A549 (cell line): ENCODE measurements at regions not wholly inside any gene's neighbourhood (a gene's known extent, or its start where the extent isn't known, plus 50 kb on each side); places are given as distances from the start of the nearest gene placed in this dataset.

Experiments
- ATAC-seq, 2 experiments: fragments of 200-7000 bp in 1 of 2; fragments of >200 bp in 1 of 2; cut with Nextera tagmentation in 1 of 2; cut with Tn5 transposase in 1 of 2; 3 replicates each; pipeline versions ENCODE4 v1.8.0 to v1.9.1; 2018 to 2020; ENCODE audit warnings: mild to moderate bottlenecking in 1 of 2, moderate library complexity in 1 of 2
- CTCF ChIA-PET: fragments of 300-600 bp; sonication (Branson Sonifier 250); formaldehyde crosslinking; extraction: SDS; loops from one replicate; lab custom pipeline; 2021; ENCODE audit warnings: antibody characterized with exemption, inconsistent platforms; lab: Yijun Ruan, JAX
- POLR2A ChIA-PET: fragments of 350-600 bp; formaldehyde crosslinking; extraction: SDS; loops from one replicate; lab custom pipeline; 2021; ENCODE audit warnings: antibody characterized with exemption, inconsistent platforms; lab: Yijun Ruan, JAX
- DNase-seq, 2 experiments: peaks; one replicate each; pipeline versions ENCODE4 v3.0.0 to v3.0.0-alpha.2; 2011 to 2016; ENCODE audit warnings: low read depth in 1 of 2, low spot score in 1 of 2
- FAIRE-seq: peaks from 2 replicates; lab custom pipeline; 2011; peaks lifted over from hg19 to GRCh38; lab: Jason Lieb, UNC
- H3K27ac ChIP-seq, 2 experiments: fragments of >200 bp; sonication (Bioruptor Twin); formaldehyde crosslinking; 3 replicates each; pipeline ENCODE4 v1.5.1; 2016 to 2017
- H3K4me1 ChIP-seq: fragments of >200 bp; sonication (Bioruptor Twin); formaldehyde crosslinking; 3 replicates; pipeline ENCODE4 v1.6.1; 2016
- H3K4me2 ChIP-seq: fragments of >200 bp; sonication (Bioruptor Twin); formaldehyde crosslinking; 3 replicates; pipeline ENCODE4 v1.6.1; 2016
- H3K4me3 ChIP-seq: fragments of >200 bp; sonication (Bioruptor Twin); formaldehyde crosslinking; 3 replicates; pipeline ENCODE4 v1.5.1; 2016
- H3K9me3 ChIP-seq: fragments of >200 bp; sonication (Bioruptor Twin); formaldehyde crosslinking; 3 replicates; pipeline ENCODE4 v1.6.1; 2016
- ATOH8 ChIP-seq: fragments of 250-450 bp; sonication (Bioruptor Pico); IDR thresholded peaks from 2 replicates; pipeline ENCODE4 v1.5.0; 2020; ENCODE audit warnings: low read depth, mild to moderate bottlenecking, moderate library complexity
- CHD4 ChIP-seq: fragments of 200-600 bp; sonication (generic); IDR thresholded peaks from 2 replicates; pipeline ENCODE4 v1.6.1; 2016; ENCODE audit warnings: antibody characterized with exemption, mild to moderate bottlenecking, borderline replicate concordance
- EHMT2 ChIP-seq: fragments of 200-600 bp; sonication (generic); IDR thresholded peaks from 2 replicates; pipeline ENCODE4 v1.6.1; 2016; ENCODE audit warnings: antibody characterized with exemption, low read depth, mild to moderate bottlenecking, moderate library complexity
- FOSL2 ChIP-seq, 2 experiments: fragments of 450-650 bp in 1 of 2; fragments of >200 bp in 1 of 2; sonication (Bioruptor Twin) in 1 of 2; formaldehyde crosslinking; IDR thresholded peaks; 2 replicates each; pipeline versions ENCODE4 v1.5.0 to v1.6.1; 2016 to 2020; ENCODE audit warnings: mild to moderate bottlenecking in 1 of 2, moderate library complexity in 1 of 2
- HDAC2 ChIP-seq: fragments of 200-600 bp; sonication (generic); IDR thresholded peaks from 2 replicates; pipeline ENCODE4 v1.6.1; 2016
- JUN ChIP-seq, 2 experiments: fragments of >200 bp; sonication (Bioruptor Twin); formaldehyde crosslinking; IDR thresholded peaks; 2 replicates in 1 of 2; 3 replicates in 1 of 2; pipeline ENCODE4 v1.6.1; 2016 to 2017
- MAFK ChIP-seq: fragments of 450-650 bp; IDR thresholded peaks from 2 replicates; pipeline ENCODE4 v1.6.1; 2014; ENCODE audit not compliant: partially characterized antibody
- MYC ChIP-seq: IDR thresholded peaks from 2 replicates; pipeline ENCODE4 v1.6.1; 2012; ENCODE audit warnings: mild to moderate bottlenecking, inconsistent platforms, low read length, improper control_type of control experiment, borderline replicate concordance
- NFE2L2 ChIP-seq: fragments of 150-350 bp; conservative IDR thresholded peaks from 2 replicates; pipeline ENCODE4 v1.6.1; 2014; ENCODE audit warnings: low read length
- PBX3 ChIP-seq: IDR thresholded peaks from 2 replicates; pipeline ENCODE4 v1.6.1; 2012
- PHF8 ChIP-seq: fragments of 200-600 bp; sonication (generic); IDR thresholded peaks from 2 replicates; pipeline ENCODE4 v1.6.1; 2016; ENCODE audit warnings: low read depth, mild to moderate bottlenecking, antibody characterized with exemption, moderate library complexity, borderline replicate concordance
- POLR2A ChIP-seq: IDR thresholded peaks from 2 replicates; pipeline ENCODE4 v1.6.1; 2012; ENCODE audit warnings: mild to moderate bottlenecking, low read length
- RARB ChIP-seq: fragments of 250-450 bp; sonication (Bioruptor Pico); IDR thresholded peaks from 2 replicates; pipeline ENCODE4 v1.8.0; 2021; ENCODE audit warnings: mild to moderate bottlenecking, moderate library complexity
- RCOR1 ChIP-seq: fragments of 150-350 bp; IDR thresholded peaks from 2 replicates; pipeline ENCODE4 v1.6.1; 2014; ENCODE audit warnings: antibody characterized with exemption, low read length, low read depth
- SMC3 ChIP-seq: fragments of >200 bp; sonication (Bioruptor Twin); formaldehyde crosslinking; IDR thresholded peaks from 3 replicates; pipeline ENCODE4 v1.6.1; 2018; ENCODE audit warnings: inconsistent platforms
- ZFP36 ChIP-seq: fragments of 450-650 bp; IDR thresholded peaks from 2 replicates; pipeline ENCODE4 v1.6.1; 2014; ENCODE audit warnings: borderline replicate concordance; ENCODE audit not compliant: partially characterized antibody
- WGBS: methylation state at CpG from one replicate; pipeline ENCODE4 v1.1.6; 2017; ENCODE audit errors: missing lambda C conversion rate; 5-methylcytosine and 5-hydroxymethylcytosine counted together
- TF ChIP-seq, protein P1 (sequence below): fragments of >200 bp; sonication (Bioruptor Twin); formaldehyde crosslinking; IDR thresholded peaks from 3 replicates; pipeline ENCODE4 v1.5.1; 2016
- TF ChIP-seq, protein P2 (sequence below): fragments of 150-350 bp; IDR thresholded peaks from 2 replicates; pipeline ENCODE4 v1.6.1; 2014; ENCODE audit warnings: low read depth, mild to moderate bottlenecking, low read length
- TF ChIP-seq, protein P3 (sequence below): fragments of 450-650 bp; IDR thresholded peaks from 2 replicates; pipeline ENCODE4 v1.6.1; 2014; ENCODE audit warnings: antibody characterized with exemption
- TF ChIP-seq, protein P4 (sequence below): IDR thresholded peaks from 2 replicates; pipeline ENCODE4 v1.6.1; 2012; ENCODE audit warnings: low read depth, borderline replicate concordance

GRCh38 chrX:38859602-38860001, 58.3 kb downstream of the MID1IP1 start:
- DNase-seq (no peak), ATAC-seq (no peak), FAIRE-seq (no peak)
- H3K4me1 ChIP-seq, result no peaks in the 10 kb centered on the region
- no peak overlapping the region for H3K4me2 ChIP-seq
- no peaks in the 10 kb centered on the region for H3K9me3 ChIP-seq
- no peak overlapping the region for H3K4me3 ChIP-seq
- no peak for TF ChIP-seq EHMT2
- TF ChIP-seq POLR2A, result no peak
- no peak for TF ChIP-seq ZFP36
- POLR2A ChIA-PET, result no interaction called here
- H3K27ac ChIP-seq, result no peak overlapping the region
- CTCF ChIA-PET, result no interaction called here

DNA sequence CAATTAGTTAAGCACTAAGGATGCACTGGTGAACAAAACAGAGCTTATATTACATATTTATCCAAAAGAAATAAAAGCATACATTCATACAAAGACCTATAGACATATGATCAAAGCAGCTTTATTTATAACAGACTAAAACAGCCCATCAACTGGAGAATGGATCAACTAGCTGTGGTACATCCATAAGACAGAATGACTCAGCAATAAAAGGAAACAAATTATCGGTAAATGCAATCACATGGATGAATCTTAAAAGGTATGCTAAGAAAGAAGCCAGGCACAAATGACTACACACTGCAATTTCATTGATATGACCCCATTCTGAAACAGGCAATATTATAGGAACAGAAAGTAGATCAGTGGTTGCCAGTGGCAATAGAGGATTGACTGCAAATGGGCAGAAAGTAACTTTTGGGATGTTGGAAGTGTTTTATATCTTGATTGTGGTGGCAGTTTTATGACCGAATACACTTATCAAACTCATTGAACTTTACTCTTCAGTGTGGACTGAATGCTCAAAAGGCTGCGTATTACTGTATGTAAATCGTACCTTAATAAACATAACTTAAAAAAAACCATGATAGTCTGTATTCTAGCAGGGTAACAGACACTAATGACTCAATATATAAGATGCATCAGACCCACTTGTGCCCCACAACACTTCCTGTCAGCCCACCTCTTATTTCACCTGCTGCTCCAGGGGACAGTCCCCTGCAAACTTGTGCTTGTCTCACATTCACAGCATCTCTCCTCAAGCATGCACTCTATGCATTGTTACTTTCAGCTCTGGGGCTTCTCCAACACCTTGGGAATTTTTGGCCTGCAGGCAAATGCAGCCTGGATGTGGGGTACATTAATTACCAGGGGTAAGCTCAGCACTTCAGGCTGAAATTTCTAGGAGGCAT, 59.1 kb downstream of the MID1IP1 start:
- WGBS, result 87% methylated on average over 4 of the region's 4 CpGs
- Histone ChIP-seq H3K27ac (no peak overlapping the region), H3K4me3 (no peak overlapping the region)
- ChIA-PET POLR2A (interaction anchor here (0.6 kb wide), 1 partner anchor 54 kb away, joined by 7 read pairs; no protein-coding TSS in a partner anchor), CTCF (no interaction called here)
- DNase-seq (no peak), FAIRE-seq (peak; percentile 36), ATAC-seq (no peak)
- TF ChIP-seq NFE2L2 (peak; percentile 88), PHF8 (no peak), MAFK (peak; percentile 79)
- TF ChIP-seq, all 56 proteins: peak for 2
- Histone ChIP-seq H3K4me2 (no peak overlapping the region), H3K9me3 (no peaks in the 10 kb centered on the region), H3K4me1 (no peaks in the 10 kb centered on the region)

GRCh38 chrX:38861489-38861888, 60.2 kb downstream of the MID1IP1 start:
- Histone ChIP-seq H3K27ac (no peak overlapping the region), H3K4me2 (no peak overlapping the region), H3K4me1 (no peaks in the 10 kb centered on the region), H3K4me3 (no peak overlapping the region), H3K9me3 (no peaks in the 10 kb centered on the region)
- FAIRE-seq (peak; percentile 74), DNase-seq (no peak), ATAC-seq (no peak)
- TF ChIP-seq ATOH8 (CRISPR knock-in tag) (no peak), PBX3 (no peak), CHD4 (no peak), JUN (IDR thresholded peaks at IDR 0.05) (no peak), HDAC2 (no peak), RARB (CRISPR knock-in tag) (no peak)
- TF ChIP-seq, protein P1, sequence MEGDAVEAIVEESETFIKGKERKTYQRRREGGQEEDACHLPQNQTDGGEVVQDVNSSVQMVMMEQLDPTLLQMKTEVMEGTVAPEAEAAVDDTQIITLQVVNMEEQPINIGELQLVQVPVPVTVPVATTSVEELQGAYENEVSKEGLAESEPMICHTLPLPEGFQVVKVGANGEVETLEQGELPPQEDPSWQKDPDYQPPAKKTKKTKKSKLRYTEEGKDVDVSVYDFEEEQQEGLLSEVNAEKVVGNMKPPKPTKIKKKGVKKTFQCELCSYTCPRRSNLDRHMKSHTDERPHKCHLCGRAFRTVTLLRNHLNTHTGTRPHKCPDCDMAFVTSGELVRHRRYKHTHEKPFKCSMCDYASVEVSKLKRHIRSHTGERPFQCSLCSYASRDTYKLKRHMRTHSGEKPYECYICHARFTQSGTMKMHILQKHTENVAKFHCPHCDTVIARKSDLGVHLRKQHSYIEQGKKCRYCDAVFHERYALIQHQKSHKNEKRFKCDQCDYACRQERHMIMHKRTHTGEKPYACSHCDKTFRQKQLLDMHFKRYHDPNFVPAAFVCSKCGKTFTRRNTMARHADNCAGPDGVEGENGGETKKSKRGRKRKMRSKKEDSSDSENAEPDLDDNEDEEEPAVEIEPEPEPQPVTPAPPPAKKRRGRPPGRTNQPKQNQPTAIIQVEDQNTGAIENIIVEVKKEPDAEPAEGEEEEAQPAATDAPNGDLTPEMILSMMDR, result no peak
- TF ChIP-seq, protein P2, sequence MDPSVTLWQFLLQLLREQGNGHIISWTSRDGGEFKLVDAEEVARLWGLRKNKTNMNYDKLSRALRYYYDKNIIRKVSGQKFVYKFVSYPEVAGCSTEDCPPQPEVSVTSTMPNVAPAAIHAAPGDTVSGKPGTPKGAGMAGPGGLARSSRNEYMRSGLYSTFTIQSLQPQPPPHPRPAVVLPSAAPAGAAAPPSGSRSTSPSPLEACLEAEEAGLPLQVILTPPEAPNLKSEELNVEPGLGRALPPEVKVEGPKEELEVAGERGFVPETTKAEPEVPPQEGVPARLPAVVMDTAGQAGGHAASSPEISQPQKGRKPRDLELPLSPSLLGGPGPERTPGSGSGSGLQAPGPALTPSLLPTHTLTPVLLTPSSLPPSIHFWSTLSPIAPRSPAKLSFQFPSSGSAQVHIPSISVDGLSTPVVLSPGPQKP, result no peak
- CTCF ChIA-PET, result no interaction called here
- POLR2A ChIA-PET, result no interaction called here
- WGBS, result 55% methylated on average over 2 of the region's 2 CpGs

DNA sequence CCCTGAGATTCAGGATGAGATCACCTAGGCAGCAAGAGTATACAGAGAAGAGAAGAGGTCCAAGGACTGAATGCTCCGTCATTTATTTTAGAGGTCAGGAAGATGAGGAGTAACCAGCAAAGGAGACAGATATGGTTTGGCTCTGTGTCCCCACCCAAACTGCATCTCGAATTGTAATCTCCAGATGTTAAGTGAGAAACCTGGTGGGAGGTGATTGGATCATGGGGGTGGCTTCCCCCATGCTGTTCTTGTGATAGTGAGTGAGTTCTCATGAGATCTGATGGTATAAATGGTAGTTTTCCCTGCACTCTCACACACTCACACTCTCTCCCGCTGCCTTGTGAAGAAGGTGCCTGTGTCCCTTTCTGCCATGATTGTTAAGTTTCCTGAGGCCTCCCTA, 60.8 kb downstream of the MID1IP1 start:
- DNase-seq (no peak), FAIRE-seq (no peak), ATAC-seq (no peak)
- WGBS, result 55% methylated on average over 3 of the region's 3 CpGs
- POLR2A ChIA-PET, result no interaction called here
- H3K27ac ChIP-seq, result no peak overlapping the region
- no peaks in the 10 kb centered on the region for H3K9me3 ChIP-seq
- TF ChIP-seq RCOR1 (no peak), FOSL2 (IDR thresholded peaks at IDR 0.05) (no peak), FOSL2 (CRISPR knock-in tag; IDR thresholded peaks at IDR 0.05) (no peak), SMC3 (no peak), ZFP36 (no peak), MYC (no peak), MAFK (no peak)
- TF ChIP-seq, protein P3, sequence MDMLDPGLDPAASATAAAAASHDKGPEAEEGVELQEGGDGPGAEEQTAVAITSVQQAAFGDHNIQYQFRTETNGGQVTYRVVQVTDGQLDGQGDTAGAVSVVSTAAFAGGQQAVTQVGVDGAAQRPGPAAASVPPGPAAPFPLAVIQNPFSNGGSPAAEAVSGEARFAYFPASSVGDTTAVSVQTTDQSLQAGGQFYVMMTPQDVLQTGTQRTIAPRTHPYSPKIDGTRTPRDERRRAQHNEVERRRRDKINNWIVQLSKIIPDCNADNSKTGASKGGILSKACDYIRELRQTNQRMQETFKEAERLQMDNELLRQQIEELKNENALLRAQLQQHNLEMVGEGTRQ, result no peak
- TF ChIP-seq, protein P4, sequence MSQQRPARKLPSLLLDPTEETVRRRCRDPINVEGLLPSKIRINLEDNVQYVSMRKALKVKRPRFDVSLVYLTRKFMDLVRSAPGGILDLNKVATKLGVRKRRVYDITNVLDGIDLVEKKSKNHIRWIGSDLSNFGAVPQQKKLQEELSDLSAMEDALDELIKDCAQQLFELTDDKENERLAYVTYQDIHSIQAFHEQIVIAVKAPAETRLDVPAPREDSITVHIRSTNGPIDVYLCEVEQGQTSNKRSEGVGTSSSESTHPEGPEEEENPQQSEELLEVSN, result no peak
- TF ChIP-seq, all 56 proteins: peak for 0
- Histone ChIP-seq H3K4me1 (no peaks in the 10 kb centered on the region), H3K4me3 (no peak overlapping the region), H3K4me2 (no peak overlapping the region)
- CTCF ChIA-PET, result no interaction called here
